UCSD-AML1 (cell line): ENCODE measurements at regions not wholly inside any gene's neighbourhood (a gene's known extent, or its start where the extent isn't known, plus 50 kb on each side); places are given as distances from the start of the nearest gene placed in this dataset.
"Not testable (repeated sequence)": the region's sequence is repeated elsewhere in the genome, so short reads cannot be mapped to it uniquely, and the experiment has no call there.

Source experiments
- DNase-seq: peaks from one replicate; lab custom pipeline; 2025; ENCODE audit not compliant: unreplicated experiment; lab: John Stamatoyannopoulos, UW

DNA sequence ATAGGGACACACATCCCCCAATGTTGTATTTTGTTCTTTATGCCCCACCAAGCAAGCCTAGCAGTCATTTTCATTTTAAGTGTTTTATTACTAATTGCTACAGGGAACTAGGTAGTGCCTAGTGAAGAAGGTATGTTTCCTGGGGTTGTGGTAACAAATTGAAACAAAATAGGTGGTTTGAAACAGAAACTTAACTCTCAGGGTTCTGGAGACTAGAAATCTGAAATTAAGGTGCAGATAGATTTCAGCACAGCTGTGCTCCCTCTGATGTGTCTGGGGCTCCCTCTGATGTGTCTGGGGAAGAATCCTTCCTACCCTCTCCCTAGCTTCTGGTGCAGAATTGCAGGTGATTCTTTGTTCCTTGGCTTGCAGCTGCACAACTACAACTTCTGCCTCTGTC lies 390.1 kb downstream of the ZFHX3 start:
- DNase-seq, result no peak

DNA sequence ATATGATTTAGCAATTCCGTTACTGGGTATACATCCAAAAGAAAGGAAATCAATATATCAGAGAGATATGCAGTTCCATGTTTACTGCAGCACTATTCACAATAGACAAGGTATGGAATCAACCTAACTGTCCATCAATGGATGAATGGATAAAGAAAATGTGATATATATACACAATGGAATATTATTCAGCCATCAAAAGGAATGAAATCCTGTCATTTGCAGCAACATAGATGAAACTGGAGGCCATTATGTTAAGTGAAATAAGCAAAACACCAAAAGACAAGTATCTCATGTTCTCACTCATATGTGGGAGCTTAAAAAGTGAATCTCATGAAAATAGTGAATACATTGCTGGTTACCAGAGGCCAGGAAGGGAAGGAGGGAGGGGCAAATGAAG lies 390.8 kb downstream of the ZFHX3 start:
- DNase-seq, result no peak

DNA sequence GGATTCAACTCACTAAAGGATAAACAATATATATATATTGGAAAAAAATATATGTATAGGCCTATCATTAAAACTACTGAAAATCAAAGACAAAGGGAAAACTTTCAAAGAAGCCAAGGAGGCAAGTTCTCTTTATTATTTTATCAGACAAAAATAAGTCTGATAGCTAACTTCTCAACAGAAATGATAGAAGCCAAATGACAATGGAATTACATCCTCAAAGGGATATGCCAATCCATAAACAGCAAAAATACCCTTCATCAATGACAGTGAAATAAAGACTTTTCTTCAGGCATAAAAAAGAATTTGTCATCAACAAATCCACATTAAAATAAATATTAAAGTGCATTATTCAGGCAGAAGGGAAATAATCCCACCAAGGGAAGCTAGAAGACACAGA lies 393.4 kb downstream of the ZFHX3 start:
- no peak for DNase-seq

DNA sequence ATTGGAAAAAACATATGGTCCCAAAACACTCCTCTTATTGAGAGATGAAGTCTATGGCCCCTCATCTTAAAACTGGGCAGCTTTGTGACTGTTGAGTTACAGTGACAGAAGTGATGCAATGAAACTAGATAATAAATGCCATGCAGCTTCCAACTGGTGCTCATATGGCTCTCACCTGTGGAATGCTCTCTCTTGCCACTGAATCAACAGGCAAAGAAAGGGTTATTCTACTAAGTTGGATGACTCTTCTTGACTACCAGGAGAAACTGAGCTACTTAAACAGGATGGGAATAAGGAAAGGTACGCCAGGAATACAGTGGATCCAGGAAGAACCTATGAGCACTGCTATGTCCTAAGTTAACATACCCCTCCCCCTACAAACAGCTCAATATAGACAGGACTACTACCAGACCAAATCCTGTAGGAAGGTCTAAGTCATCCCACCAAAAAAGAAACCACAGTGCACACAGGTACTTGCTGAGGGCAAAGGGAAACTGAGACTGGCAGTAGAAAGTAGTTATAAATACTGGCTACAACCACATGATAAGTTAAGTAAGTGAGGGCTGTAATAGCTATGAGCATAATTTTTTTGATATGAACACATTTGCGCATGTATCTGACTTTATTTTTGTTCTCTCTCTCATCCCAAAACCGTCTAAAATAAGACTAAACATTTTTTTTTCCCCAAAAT lies 398.5 kb downstream of the ZFHX3 start:
- DNase-seq, result no peak

DNA sequence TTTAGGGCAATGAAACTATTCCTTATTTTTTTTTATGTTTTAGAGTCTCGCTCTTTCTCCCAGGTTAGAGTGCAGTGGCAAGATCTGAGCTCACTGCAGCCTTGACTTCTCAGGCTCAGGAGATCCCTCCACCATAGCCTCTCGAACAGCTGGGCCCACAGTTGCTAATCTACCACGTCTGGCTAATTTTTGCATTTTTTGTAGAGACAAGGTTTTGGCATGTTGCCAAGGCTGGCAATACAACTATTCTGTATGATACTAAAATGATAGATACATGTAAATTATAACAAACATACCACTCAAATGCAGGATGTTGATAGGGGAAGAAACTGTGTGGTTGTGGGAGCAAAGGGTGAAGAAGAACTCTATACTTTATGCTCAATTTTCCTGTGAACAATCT lies 401.3 kb downstream of the ZFHX3 start:
- DNase-seq, result no peak

DNA sequence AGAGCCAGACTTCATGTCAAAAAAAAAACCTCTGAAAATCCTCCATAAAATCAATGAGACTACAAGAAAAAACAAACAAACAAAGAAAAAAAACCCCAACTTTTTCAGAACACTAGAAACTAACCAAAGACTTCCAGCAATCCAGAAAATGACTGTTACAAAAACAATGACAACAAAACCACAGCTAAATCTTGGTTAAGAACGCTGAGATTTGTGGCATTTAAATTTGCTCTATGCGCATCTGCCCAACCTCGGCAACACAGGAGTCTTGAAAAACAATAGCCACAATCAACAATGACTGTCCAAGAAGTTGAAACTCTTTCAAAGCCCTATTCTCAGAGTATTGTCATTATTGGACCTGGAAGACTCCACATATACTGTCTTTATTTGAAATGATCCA lies 402.4 kb downstream of the ZFHX3 start:
- no peak for DNase-seq

DNA sequence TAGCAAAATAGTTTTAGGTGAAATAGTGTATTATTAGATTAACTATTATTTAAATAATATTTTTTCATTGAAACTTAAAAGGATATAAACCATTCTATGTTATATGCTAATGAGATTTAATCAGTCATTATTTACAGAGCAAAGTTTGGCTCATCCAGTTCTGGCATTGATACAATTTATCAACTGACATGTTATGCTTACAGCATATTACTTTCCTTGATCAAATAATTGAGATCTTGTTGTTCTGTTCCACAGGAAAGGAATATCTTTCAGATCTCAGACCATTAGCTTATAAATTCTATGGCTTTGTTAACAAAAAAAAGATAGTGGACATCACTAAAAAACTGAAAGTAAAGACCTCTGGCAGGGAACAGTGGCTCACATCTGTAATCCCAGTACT lies 403.0 kb downstream of the ZFHX3 start:
- DNase-seq, result no peak

DNA sequence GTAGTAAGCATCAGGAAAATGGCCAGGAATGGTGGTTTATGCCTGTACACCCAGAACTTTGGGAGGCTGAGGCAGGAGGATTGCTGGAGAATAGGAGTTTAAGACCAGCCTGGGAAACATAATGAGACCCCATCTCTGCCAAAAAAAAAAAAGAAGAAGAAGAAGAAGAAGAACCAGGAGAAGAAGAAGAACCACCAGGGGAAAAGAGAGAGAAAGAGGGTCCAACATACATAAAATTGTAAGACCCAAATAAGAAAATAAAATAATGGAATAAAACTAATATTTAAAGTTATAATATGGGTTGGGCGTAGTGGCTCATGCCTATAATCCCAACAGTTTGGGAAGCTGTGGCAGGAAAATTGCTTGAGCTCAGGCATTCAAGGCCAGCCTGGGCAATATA lies 408.4 kb downstream of the ZFHX3 start:
- no peak for DNase-seq

DNA sequence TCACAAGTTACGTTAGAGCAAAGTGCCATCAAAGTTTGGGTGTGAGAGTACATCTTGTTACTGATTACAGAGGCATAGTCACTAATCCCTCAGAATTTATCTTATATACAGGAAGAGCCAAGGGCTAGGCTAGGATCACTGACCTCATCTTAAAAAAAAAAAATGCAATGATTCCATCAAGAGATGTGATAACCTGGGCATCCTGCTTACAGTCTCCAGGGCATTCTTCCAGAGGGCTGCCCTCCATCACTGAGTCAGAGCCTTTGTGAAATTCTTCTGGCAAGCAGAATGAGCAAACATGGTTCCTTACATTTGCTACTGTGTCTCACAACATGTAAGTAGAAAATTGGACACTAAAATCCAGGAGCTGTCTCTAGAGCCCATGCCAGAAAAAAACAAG lies 410.6 kb downstream of the ZFHX3 start:
- no peak for DNase-seq

DNA sequence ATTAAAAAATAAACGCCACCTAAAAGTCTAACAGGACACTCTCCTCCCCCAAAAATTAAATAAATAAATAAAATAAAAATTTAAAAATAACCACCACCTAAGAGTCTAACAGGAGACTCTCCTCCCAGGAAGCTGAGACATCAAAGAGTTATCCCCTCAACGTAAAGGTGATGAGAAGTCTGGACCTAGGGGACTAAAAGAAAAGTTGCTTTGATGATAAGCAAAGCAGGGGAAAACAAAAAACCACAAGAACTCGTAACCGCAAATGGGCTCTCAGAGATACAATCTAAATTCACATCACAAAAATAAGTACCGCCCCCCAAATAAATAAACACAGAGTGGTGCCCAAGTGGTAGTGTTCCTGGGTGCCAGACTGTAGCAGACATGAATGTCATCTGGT lies 412.2 kb downstream of the ZFHX3 start:
- DNase-seq, result no peak

DNA sequence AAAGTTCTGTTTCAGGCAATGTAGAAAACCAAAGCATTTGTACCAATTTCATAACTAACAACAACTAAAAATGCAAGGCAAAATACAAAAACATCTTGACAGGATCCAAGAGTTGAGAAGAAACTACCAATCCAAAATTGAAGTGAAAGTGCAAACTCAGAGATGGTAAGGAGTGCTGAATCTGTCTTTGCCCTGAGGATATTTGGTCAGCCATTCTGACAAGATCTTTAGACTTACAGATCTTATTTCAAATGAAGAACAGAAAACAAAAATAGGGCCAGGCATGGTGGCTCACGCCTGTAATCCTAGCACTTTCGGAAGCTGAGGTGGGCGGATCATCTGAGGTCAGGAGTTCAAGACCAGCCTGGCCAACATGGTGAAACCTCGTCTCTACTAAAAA lies 412.8 kb downstream of the ZFHX3 start:
- DNase-seq, result no peak

DNA sequence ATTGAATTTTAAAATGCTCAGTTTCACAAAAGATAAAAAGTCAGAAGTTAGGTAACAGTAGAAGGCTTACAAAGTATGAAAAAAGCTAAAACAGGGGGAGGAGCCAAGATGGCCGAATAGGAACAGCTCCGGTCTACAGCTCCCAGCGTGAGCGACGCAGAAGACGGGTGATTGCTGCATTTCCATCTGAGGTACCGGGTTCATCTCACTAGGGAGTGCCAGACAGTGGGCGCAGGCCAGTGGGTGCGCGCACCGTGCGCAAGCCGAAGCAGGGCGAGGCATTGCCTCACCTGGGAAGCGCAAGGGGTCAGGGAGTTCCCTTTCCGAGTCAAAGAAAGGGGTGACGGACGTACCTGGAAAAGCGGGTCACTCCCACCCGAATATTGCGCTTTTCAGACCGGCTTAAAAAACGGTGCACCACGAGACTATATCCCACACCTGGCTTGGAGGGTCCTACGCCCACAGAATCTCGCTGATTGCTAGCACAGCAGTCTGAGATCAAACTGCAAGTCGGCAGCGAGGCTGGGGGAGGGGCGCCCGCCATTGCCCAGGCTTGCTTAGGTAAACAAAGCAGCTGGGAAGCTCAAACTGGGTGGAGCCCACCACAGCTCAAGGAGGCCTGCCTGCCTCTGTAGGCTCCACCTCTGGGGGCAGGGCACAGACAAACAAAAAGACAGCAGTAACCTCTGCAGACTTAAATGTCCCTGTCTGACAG lies 420.6 kb downstream of the ZFHX3 start:
- DNase-seq, result not testable (repeated sequence)

DNA sequence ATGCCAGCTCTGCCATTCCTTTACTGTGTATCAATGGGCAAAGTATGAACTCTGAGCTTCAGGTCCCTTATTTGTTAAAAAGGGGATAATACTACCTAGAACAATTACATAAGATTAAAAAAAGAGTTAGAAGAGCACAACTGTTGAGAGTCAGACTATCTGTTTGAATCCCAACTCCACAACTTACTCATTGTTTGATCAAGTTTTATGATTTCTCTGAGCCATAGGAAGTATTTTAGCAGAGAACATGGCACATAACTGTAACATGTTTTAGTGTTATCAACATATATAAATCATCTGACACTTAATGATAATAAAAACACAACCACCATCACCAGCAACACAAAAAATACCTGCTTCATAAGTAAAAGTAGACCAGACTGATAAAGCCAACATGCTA lies 421.3 kb downstream of the ZFHX3 start:
- DNase-seq, result no peak

DNA sequence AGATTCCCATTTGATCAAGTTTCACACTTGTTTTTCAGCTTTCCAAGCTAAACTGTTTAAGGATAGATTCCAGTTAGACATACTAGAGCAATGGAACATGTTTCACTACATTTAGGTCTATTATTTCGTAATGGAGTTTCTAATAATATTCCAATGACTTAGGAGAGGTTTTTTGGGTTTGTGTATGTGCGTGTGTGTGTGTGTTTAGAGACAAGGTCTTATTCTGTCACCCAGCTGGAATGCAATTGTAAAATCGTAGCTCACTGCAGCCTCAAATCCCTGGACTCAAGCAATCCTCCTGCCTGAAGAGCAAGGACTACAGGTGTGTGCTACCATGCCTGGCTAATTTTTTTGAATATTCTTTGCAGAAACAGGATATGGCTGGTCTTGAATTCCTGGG lies 426.3 kb downstream of the ZFHX3 start:
- DNase-seq, result no peak

DNA sequence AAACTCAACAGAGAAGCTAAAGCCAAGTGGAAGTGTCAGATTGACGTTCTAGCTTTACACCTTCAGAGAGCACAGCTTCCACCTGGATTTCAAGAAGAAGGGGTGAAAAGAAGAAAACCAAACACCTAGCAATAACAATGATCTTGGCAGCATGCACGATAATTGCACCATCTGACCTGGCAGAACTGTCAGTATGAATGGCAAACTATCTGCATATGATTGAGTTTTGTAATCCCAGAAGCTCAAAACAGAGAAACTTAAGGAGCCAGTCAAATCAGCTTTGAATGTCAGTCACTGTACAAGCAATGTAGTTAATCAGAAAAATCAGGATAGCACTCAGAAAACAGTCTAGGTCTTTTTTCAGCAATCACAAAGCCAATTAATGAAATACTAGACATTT lies 427.1 kb downstream of the ZFHX3 start:
- DNase-seq, result no peak

DNA sequence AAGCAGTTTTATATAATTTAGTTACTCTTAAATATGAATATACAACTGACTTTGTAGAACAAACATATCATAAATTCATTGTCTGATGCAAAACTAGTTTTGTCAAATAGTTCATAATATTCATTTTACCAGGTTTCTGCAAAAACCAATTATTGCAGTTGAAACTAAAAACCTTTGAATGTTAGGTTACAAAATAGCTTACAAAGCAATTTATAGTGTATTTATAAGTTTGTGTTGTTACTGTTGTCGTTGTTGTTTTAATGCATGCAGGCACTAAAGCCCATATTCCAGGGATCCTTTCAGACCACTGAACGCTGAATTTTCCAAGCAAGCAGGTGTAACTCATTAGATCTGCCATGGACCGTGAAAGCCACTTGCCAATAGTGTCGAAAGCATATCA lies 427.6 kb downstream of the ZFHX3 start:
- DNase-seq, result no peak

DNA sequence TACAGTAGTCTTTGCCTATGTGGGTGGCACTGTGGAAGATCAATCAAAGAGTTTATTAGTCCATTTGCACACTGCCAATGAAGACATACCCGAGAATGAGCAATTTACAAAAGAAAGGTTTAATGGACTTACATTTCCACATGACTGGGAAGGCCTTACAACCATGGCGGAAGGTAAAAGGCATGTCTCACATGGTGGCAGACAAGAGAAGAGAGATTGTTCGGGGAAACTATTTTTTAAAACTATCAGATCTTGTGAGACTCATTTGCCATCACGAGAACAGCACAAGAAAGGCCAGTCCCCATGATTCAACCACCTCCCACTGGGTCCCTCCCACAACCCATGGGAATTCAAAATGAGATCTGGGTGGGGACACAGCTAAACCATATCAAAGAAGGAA lies 432.1 kb downstream of the ZFHX3 start:
- no peak for DNase-seq

DNA sequence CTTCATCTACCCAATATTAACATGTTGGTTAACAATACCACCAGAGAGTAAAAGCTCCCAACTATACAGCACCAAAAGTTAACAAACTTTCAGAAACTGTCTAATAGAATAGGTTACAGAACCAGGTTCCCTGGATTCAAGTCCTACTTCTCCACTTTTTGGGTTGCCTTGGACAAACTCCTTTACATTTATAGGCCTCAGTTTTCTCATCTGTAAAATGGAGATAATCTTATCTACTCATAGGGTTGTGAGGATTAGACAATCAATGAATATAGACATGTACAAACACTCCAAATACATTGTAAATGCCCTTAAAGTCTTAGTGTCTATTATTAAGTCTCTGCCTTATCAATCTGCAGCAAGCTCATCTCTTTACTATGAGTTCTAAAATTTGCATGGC lies 435.2 kb downstream of the ZFHX3 start:
- no peak for DNase-seq

DNA sequence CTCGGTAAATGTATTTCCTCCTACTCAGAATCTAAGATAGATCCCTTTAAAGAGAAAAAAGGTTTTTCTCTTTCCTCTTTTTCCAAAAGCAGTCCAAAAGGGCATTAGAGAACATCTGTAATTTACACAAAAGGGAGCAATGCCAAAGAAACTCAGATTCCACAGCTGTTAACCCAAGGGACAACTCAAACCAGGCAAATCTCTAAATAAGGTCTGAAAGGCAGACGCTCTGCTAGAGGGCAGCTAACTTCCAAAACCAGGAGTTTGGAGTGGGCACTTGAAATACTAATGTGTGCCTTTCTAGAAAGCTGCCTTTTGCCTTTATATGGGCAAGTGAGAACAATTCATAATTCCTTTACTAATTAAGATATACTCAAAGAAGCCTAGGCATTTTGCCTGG lies 435.7 kb downstream of the ZFHX3 start:
- DNase-seq, result no peak

DNA sequence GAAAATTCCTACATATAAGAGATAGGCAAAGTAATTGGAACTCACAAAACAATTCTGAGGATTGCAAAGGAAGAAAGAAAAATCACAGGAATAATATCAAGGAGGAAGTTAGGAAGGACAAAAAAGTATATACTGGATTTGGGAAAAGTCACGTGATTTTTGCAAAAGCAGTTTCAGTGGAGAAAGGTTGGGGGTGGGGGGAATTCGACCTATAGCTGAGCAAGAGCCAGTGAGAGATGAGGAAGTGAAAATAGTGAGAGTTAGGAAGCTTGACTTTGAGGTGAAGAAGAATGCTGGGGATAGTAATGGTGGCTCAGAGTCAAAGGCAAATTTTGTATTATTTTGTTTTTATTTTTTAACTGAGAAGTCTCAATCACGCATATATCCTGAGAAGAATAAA lies 438.0 kb upstream of the PMFBP1 start:
- DNase-seq, result no peak

DNA sequence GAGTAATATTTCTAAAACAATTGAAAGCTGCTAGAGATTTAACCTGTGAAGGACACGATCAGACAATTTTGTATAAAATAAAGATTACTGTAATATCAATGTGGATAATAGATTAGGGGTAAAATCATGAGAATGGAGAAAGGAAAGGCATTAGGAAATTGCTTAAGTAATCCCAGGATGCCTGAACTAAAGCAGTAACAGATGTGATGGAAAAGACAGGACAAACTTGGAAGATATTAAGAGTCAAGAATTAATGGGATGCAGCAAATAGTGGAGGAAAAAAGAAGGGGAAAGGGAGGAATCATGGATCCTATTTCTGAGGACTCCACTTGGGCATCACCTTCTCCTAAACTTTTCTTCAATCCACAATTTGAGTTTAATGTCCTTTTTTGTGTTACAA lies 437.1 kb upstream of the PMFBP1 start:
- no peak for DNase-seq

DNA sequence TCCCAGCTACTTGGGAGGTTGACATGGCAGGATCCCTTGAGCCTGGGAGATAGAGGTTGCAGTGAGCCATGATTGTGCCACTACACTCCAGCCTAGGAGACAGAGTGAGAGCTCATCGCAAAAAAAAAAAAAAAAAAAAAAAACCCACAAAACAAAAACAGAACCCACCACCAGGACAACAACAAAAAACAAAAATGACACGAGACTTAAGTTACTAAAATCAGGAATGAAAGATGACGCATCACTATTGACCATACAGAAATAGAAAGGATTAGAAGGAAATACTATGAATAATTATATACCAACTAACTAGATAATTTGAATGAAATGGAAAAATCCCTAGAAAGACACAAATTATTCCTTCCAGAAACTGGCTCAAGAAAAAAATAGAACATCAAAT lies 432.4 kb upstream of the PMFBP1 start:
- no peak for DNase-seq

DNA sequence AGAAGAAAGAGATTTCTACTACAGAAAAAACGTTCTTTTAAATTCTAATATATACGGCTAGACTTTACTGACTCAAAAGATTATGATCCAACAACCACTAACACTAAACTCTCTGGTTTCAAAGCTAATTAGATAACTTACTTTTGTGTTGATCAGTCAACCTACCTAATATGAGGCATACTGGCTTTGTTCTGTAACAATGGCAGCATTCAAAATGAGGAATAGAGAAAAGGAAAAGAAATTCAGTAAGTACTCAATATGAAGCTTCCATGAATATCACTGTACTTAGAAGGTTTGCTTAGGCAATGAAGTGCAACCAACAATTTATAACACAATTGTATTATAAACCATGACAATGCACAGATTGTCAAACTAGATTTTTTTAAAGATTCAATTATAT lies 430.5 kb upstream of the PMFBP1 start:
- DNase-seq, result no peak
